Muscle layer of duodenum (tissue), 2 donors: ENCODE measurements at regions not wholly inside any gene's neighbourhood (a gene's known extent, or its start where the extent isn't known, plus 50 kb on each side); places are given as distances from the start of the nearest gene placed in this dataset.

ENCODE experiments used
- H3K27ac ChIP-seq: one replicate; pipeline ENCODE4 v1.7.0; 2013; ENCODE audit warnings: mild to moderate bottlenecking, low read length
- H3K27me3 ChIP-seq: one replicate; pipeline ENCODE4 v1.7.0; 2013; ENCODE audit warnings: low read depth, mild to moderate bottlenecking, control low read depth, low read length
- H3K36me3 ChIP-seq, 2 donors: one replicate each; pipeline ENCODE4 v1.7.0; 2013; ENCODE audit warnings: low read length in 2 of 2, control low read depth in 1 of 2, mild to moderate bottlenecking in 1 of 2; ENCODE audit not compliant: insufficient read depth in 2 of 2, control insufficient read depth in 1 of 2
- H3K4me1 ChIP-seq, 2 donors: one replicate each; pipeline ENCODE4 v1.7.0; 2013; ENCODE audit warnings: low read length in 2 of 2, mild to moderate bottlenecking in 2 of 2, control low read depth in 1 of 2, moderate library complexity in 1 of 2; ENCODE audit not compliant: insufficient read depth in 2 of 2, control insufficient read depth in 1 of 2
- H3K4me3 ChIP-seq, 2 donors: one replicate each; pipeline ENCODE4 v1.7.0; 2013; ENCODE audit warnings: low read length in 2 of 2, low read depth in 1 of 2, mild to moderate bottlenecking in 1 of 2
- H3K9me3 ChIP-seq, 2 donors: one replicate each; pipeline ENCODE4 v1.7.0; 2013; ENCODE audit warnings: low read length in 2 of 2, control low read depth in 1 of 2, mild to moderate bottlenecking in 1 of 2; ENCODE audit not compliant: control insufficient read depth in 1 of 2
- donor health status: healthy.

DNA sequence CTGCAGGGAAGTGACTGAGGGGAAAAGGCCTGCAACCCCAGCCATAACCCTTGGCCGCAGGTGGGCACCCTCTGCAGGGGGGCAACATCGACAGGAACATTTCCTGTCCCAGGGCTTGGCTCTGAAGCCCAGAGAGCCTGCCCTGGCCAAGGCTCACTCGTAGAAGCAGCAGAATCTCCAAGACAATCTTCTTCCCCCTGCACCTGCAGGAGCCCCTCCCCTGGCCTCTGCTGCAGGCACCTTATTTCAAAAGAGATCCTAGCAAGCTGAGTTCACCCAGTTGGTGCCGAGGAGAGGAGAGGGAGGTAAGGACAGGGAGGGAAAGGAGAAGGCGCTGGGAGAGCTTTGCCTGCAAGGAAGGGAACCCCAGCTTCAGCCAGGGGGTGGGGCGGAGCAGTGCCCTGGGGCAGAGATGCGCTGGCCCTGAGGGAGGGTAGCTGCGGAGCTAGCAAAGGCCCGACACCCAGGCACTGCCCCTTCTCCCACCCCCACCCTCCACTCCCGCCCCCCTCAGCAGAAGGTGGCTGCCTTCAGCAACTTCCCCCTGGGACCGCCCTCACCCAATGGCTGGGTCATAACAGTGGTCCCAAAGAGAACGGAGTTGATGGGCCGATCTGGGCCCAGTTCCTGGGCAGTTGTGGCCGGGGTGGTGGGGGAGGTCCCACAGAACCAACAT is 104.3 kb upstream of the TNRC6C start:
- no peak overlapping the region for H3K4me3 ChIP-seq
- no peak overlapping the region for H3K27ac ChIP-seq
- no peaks in the 10 kb centered on the region for H3K4me1 ChIP-seq
- no peaks in the 10 kb centered on the region for H3K9me3 ChIP-seq
- no peaks in the 10 kb centered on the region for H3K36me3 ChIP-seq
- no peaks in the 10 kb centered on the region for H3K27me3 ChIP-seq

DNA sequence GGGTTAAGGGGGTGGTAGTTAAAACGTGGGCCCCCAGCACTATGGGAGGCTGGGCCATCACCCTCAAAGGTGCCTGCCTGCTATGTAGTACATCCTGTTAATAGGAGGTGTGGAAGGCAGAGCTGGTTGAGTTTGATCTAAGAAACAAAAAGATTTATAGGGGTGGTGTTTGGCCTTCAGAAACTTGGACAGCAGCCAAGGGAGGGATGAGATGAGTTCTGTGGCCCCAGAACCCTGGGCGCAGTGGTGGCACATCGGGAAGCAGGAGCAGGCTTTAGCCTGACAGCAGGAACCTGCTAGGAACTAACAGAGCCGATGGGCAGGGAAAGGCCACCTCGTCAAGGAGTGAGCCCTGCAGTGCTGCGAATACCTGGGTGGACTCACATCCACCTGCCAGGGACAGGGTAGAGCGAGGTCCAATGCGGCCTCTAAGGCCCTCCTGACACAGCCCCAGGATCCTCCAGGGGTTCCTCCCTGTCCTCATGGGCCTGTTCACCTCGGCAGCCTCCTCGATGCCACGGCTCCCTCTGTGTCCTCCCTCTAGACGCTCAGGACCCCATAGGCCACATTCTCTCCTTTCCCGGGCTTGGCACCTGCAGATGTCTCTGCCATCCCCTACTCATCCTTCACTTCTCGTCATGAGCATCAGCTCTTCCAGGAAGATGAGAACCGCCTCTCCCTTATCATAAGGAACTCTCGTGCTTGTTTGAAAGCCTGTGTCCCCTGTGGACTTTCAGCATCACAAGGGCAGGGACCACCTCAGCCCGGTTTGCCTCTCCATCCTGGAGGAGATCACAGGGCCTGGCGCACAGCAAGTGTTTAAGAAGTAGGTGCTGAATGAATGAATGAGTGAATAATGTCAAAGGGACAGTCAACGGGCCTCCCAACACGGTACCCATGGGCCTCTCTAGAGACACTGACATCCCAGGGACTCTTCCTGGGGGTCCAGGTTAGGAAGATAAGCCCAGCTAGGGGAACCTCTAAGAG is 103.5 kb upstream of the TNRC6C start:
- no peaks in the 10 kb centered on the region for H3K36me3 ChIP-seq
- no peak overlapping the region for H3K4me3 ChIP-seq
- no peaks in the 10 kb centered on the region for H3K9me3 ChIP-seq
- H3K27me3 ChIP-seq, result no peaks in the 10 kb centered on the region
- no peaks in the 10 kb centered on the region for H3K4me1 ChIP-seq
- H3K27ac ChIP-seq, result no peak overlapping the region

DNA sequence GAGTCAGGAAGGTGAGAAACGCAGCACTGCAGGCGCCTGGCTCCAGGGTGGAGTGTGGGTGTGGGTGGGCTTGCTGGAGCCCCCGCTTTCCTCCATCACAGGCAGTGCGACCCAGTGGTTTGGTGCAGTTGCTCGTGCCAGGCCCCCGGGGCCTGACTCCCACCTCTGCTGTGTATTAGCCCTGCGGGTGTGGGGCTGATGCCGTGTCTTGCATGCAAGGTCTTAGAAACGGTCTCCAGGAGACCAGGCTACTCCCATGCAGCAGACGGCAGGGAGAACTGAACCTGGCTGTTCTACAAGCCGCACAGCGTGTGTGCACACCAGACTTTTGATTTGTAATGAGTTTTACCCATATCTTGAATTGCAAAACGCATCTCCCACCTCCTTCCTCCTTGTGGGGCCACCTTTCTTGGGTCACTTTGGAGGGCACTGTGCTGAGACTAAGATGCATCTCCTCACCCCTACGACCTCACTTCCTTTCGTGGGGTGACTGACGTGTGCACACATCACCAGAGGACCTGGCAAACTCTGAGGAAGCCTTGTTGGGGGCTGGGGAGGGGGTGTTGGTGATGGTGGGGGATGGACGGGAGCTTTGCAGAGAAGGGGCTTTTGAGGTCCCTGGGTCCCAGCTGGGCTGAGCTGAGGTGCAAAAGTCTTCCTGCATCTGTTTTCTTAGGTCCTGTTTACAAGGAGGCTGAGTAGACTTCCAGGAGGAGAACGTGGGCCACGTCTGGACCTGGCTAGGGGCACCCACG is 101.8 kb upstream of the TNRC6C start:
- Histone ChIP-seq H3K27ac (no peak overlapping the region), H3K27me3 (no peaks in the 10 kb centered on the region), H3K9me3 (no peaks in the 10 kb centered on the region), H3K36me3 (no peaks in the 10 kb centered on the region), H3K4me1 (no peaks in the 10 kb centered on the region), H3K4me3 (no peak overlapping the region)

DNA sequence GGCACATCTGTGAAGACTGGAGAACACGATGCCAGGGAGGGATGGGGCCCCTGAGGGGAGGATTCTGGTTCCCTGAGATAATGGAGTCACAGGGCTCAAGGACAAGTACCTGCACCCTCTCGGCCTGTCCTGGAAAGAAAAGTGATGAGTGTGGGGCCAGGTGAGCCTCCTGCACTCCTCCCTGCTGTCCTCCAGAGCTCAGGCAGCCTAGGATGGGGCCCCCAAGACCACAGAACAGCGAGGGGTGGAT is 101.3 kb upstream of the TNRC6C start:
- no peak overlapping the region for H3K4me3 ChIP-seq
- no peaks in the 10 kb centered on the region for H3K9me3 ChIP-seq
- no peaks in the 10 kb centered on the region for H3K4me1 ChIP-seq
- no peak overlapping the region for H3K27ac ChIP-seq
- no peaks in the 10 kb centered on the region for H3K36me3 ChIP-seq
- no peaks in the 10 kb centered on the region for H3K27me3 ChIP-seq

DNA sequence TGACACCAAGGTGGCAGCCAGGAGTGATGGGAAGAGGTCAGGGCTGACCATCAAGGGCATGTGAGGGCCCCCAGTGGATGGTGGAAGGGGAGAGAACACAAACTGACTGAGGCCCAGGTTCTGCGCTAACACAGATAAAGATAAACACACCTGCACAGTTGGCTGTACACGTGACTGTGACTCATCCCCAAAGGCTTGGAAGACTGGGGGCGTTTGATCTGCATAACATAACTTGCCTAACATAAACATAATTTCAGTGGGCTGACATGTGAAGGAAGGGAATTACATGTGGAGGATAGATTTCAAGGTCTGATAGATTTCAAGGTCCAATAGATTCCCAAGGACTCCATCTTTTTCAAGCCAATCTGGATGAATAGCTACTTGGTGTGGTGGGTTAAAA is 100.9 kb upstream of the TNRC6C start:
- H3K27ac ChIP-seq, result no peak overlapping the region
- H3K4me3 ChIP-seq, result no peak overlapping the region
- H3K27me3 ChIP-seq, result no peaks in the 10 kb centered on the region
- no peaks in the 10 kb centered on the region for H3K36me3 ChIP-seq
- no peaks in the 10 kb centered on the region for H3K4me1 ChIP-seq
- no peaks in the 10 kb centered on the region for H3K9me3 ChIP-seq

DNA sequence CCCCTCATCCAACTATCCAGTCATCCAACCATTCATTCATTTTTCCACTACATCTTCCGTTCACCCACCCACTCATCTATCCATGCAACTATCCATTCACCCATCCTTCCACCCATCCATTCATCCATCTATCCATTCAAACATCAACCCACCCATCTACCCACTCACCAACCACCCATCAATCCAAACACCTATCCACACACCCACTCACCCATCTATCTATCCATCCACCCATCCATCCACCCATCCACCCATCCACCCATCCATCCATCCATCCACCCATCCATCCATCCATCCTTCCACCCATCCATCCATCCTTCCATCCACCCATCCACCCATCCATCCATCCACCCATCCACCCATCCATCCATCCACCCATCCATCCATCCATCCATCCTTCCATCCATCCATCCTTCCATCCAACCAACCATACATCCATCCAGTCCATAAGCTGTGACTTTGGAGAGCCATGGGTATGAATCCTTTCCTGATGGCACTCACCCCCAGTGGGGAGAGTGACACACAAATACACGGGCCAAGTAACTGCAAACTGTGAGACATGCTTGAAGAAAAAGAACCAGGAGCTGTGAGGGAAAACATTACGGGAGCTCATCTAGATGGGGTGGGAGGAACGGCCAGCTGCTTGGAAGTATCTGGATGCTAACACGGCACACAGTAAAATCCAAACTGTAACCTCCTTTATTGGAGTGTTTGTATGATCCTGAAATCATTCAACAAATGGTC is 100.0 kb upstream of the TNRC6C start:
- H3K9me3 ChIP-seq, result no peaks in the 10 kb centered on the region
- H3K27me3 ChIP-seq, result no peaks in the 10 kb centered on the region
- no peak overlapping the region for H3K4me3 ChIP-seq
- H3K27ac ChIP-seq, result no peak overlapping the region
- H3K4me1 ChIP-seq, result no peaks in the 10 kb centered on the region
- no peaks in the 10 kb centered on the region for H3K36me3 ChIP-seq

DNA sequence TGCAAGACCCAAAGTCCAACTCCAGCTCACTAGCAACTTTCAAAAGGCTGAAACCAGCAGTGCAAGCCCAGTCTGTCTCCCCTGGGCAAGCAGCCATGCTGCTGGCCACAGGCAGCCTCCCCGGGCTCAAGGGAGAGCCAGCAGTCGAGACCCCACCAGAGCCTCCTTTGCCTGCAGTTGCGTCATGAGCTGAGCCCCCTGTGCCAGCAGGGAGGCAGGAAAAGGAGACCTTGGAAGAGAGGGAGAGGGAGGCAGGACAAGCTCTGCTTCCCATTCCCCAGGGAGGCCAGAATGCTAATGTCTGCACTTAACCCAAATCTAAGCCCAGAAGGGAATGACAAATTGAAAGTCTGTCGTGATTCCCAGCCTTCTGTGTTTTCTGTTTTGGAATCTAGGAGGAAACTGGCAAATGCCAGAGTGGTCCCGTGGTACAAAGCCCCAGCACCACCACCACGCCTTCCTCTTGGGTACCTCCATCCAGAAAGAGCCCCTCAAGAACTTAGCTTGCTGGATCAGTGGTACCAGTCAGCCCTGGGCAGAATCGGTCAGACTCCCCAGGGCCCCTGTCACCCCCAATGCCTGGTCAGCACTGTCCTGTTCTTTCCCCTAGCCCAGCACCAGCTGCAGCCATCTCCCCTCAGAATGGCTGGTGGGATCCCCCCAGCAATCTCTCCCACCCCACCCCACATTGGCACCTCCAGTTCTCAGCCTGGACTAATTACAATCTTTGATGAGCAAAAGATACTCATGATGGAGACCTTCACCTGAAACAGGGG is 99.3 kb upstream of the TNRC6C start:
- Histone ChIP-seq H3K4me1 (no peaks in the 10 kb centered on the region), H3K9me3 (no peaks in the 10 kb centered on the region), H3K27me3 (no peaks in the 10 kb centered on the region), H3K4me3 (no peak overlapping the region), H3K27ac (no peak overlapping the region), H3K36me3 (no peaks in the 10 kb centered on the region)

DNA sequence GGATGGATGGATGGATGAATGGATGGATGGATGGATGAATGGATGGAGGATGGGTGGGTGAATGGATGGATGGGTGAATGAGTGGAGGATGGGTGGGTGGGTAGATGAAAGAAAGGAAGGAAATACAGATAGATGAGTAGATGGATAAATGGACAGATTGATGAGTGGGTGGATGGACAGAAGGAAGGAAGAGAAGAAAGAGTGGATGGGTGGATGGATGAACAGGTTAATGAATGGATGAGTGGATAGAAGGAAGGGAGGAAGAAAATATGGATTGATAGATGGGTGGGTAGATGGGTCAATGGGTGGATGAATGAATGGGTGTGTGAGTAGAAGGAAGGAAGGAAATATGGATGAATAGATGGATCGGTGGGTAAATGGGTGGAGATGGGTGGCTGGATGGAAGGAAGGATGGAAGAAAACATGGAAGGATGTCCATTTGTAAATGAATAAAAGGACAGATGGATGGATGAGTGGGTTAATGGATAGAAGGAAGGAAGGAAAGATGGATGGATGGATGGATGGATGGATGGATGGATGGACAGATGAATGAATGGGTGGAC is 97.3 kb upstream of the TNRC6C start:
- Histone ChIP-seq H3K4me3 (no peak overlapping the region), H3K36me3 (no peaks in the 10 kb centered on the region), H3K27me3 (no peaks in the 10 kb centered on the region), H3K27ac (no peak overlapping the region), H3K9me3 (no peaks in the 10 kb centered on the region), H3K4me1 (no peaks in the 10 kb centered on the region)

DNA sequence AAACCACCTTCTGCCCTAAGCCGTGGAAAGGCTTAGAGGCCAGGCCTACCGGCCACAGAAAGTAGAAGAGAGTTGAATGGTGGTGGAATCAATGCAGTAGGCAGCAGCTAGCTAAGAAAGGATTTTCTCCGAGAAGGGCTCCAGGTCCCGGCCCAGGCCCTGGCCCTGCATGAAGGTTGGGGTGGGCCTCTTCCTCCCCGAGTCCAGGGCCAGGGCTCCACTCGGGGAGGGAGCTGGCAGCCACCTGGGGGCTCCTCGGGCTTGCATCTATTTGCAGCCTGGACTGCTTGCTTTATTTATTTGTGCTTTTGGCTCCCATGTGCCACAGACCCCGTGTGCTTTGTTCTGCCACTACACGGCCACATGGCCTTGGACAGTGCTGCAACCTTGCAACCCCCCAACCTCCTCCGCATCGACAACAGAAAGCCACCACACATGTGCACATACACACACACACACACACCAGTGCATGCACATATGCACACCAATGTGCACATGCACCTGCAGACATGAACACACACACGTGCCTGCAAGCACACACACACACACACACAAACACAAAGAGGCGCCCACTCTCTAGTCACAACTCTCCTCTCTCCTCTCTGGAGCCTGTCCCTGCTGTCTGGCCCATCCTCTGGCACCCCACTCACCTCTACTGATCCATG is 96.4 kb upstream of the TNRC6C start:
- Histone ChIP-seq H3K27me3 (no peaks in the 10 kb centered on the region), H3K4me3 (no peak overlapping the region), H3K27ac (no peak overlapping the region), H3K9me3 (no peaks in the 10 kb centered on the region), H3K4me1 (no peaks in the 10 kb centered on the region), H3K36me3 (no peaks in the 10 kb centered on the region)
